ENCODE measurements at regions not wholly inside any gene's neighbourhood (a gene's known extent, or its start where the extent isn't known, plus 50 kb on each side); places are given as distances from the start of the nearest gene placed in this dataset.
A peak's percentile ranks its signal among the peaks of the same experiment; 100 is the strongest.
"Not testable (repeated sequence)": the region's sequence is repeated elsewhere in the genome, so short reads cannot be mapped to it uniquely, and the experiment has no call there.

GRCh38 chr11:23212807-23213206, 352.5 kb upstream of the CCDC179 start:
- no peaks in the 10 kb centered on the region for H3K27me3 ChIP-seq (ENCODE audit: control insufficient read depth, insufficient read depth)
- intact Hi-C loops (cut with DNase I), result no loop called here
- no peak for DNase-seq
- no peak overlapping the region for H3K4me3 ChIP-seq (ENCODE audit: low read length)
- ATAC-seq, result no peak
- H3K4me1 ChIP-seq (ENCODE audit: control insufficient read depth, insufficient read depth, low read length), result no peaks in the 10 kb centered on the region
- H3K27ac ChIP-seq (ENCODE audit: low read length), result no peak overlapping the region
- WGBS, result 44% methylated on average over 1 of the region's 1 CpG
- H3K9me3 ChIP-seq (ENCODE audit: control insufficient read depth, low read length), result no peaks in the 10 kb centered on the region

- no peaks in the 10 kb centered on the region for H3K27me3 ChIP-seq (ENCODE audit: control insufficient read depth, insufficient read depth)
- DNase-seq (peak in 1 of 3 donors; percentile 20), ATAC-seq (no peak)
- intact Hi-C loops (cut with DNase I), result no loop called here
- no peaks in the 10 kb centered on the region for H3K4me1 ChIP-seq (ENCODE audit: control insufficient read depth, insufficient read depth, low read length)
- H3K27ac ChIP-seq (ENCODE audit: low read length), result no peak overlapping the region
- H3K9me3 ChIP-seq (ENCODE audit: control insufficient read depth, low read length), result no peaks in the 10 kb centered on the region
- H3K4me3 ChIP-seq (ENCODE audit: low read length), result no peak overlapping the region
- 89% methylated on average over 9 of the region's 9 CpGs for WGBS
Observed at GRCh38 chr11:23217072-23217471, 356.8 kb upstream of the CCDC179 start.

- 89% methylated on average over 3 of the region's 3 CpGs for WGBS
- H3K4me3 ChIP-seq (ENCODE audit: low read length); H3K27ac ChIP-seq (ENCODE audit: low read length); H3K9me3 ChIP-seq (ENCODE audit: control insufficient read depth, low read length); ATAC-seq; H3K27me3 ChIP-seq (ENCODE audit: control insufficient read depth, insufficient read depth); H3K4me1 ChIP-seq (ENCODE audit: control insufficient read depth, insufficient read depth, low read length); intact Hi-C loops (cut with DNase I); DNase-seq: not testable (repeated sequence)
Observed at GRCh38 chr11:23220086-23220485, 359.8 kb upstream of the CCDC179 start.

- intact Hi-C loops (cut with DNase I), result no loop called here
- Histone ChIP-seq H3K9me3 (ENCODE audit: control insufficient read depth, low read length) (no peaks in the 10 kb centered on the region), H3K27ac (ENCODE audit: low read length) (no peak overlapping the region), H3K27me3 (ENCODE audit: control insufficient read depth, insufficient read depth) (no peaks in the 10 kb centered on the region), H3K4me3 (ENCODE audit: low read length) (no peak overlapping the region), H3K4me1 (ENCODE audit: control insufficient read depth, insufficient read depth, low read length) (no peaks in the 10 kb centered on the region)
- DNase-seq (no peak), ATAC-seq (no peak)
Observed at GRCh38 chr11:23221366-23221765, 361.1 kb upstream of the CCDC179 start.

- Histone ChIP-seq H3K4me1 (ENCODE audit: control insufficient read depth, insufficient read depth, low read length) (no peaks in the 10 kb centered on the region), H3K9me3 (ENCODE audit: control insufficient read depth, low read length) (no peaks in the 10 kb centered on the region), H3K4me3 (ENCODE audit: low read length) (no peak overlapping the region), H3K27ac (ENCODE audit: low read length) (no peak overlapping the region), H3K27me3 (ENCODE audit: control insufficient read depth, insufficient read depth) (no peaks in the 10 kb centered on the region)
- intact Hi-C loops (cut with DNase I), result no loop called here
- WGBS, result 55% methylated on average over 5 of the region's 5 CpGs
- ATAC-seq (no peak), DNase-seq (no peak)
Observed at GRCh38 chr11:23226331-23227077, 366.2 kb upstream of the CCDC179 start.

- Histone ChIP-seq H3K4me3 (ENCODE audit: low read length) (no peak overlapping the region), H3K27ac (ENCODE audit: low read length) (no peak overlapping the region), H3K9me3 (ENCODE audit: control insufficient read depth, low read length) (no peaks in the 10 kb centered on the region), H3K27me3 (ENCODE audit: control insufficient read depth, insufficient read depth) (no peaks in the 10 kb centered on the region), H3K4me1 (ENCODE audit: control insufficient read depth, insufficient read depth, low read length) (no peaks in the 10 kb centered on the region)
- intact Hi-C loops (cut with DNase I), result no loop called here
- no peak for DNase-seq
- ATAC-seq, result no peak
- WGBS, result 28% methylated on average over 3 of the region's 3 CpGs
Observed at GRCh38 chr11:23227078-23227445, 366.8 kb upstream of the CCDC179 start.

- H3K4me3 ChIP-seq (ENCODE audit: low read length), result no peak overlapping the region
Observed at GRCh38 chr11:23232652-23233051, 372.4 kb upstream of the CCDC179 start.

GRCh38 chr11:23233075-23233474, 372.8 kb upstream of the CCDC179 start:
- Histone ChIP-seq H3K27me3 (ENCODE audit: control insufficient read depth, insufficient read depth) (no peaks in the 10 kb centered on the region), H3K4me3 (ENCODE audit: low read length) (no peak overlapping the region), H3K9me3 (ENCODE audit: control insufficient read depth, low read length) (no peaks in the 10 kb centered on the region), H3K4me1 (ENCODE audit: control insufficient read depth, insufficient read depth, low read length) (no peaks in the 10 kb centered on the region), H3K27ac (ENCODE audit: low read length) (no peak overlapping the region)
- ATAC-seq, result no peak
- intact Hi-C loops (cut with DNase I), result no loop called here
- WGBS, result 63% methylated on average over 3 of the region's 3 CpGs
- DNase-seq, result no peak

More at GRCh38 chr11:23232652-23233051, 372.4 kb upstream of the CCDC179 start:
- DNase-seq (no peak), ATAC-seq (no peak)
- Histone ChIP-seq H3K27me3 (ENCODE audit: control insufficient read depth, insufficient read depth) (no peaks in the 10 kb centered on the region), H3K27ac (ENCODE audit: low read length) (no peak overlapping the region), H3K9me3 (ENCODE audit: control insufficient read depth, low read length) (no peaks in the 10 kb centered on the region), H3K4me1 (ENCODE audit: control insufficient read depth, insufficient read depth, low read length) (no peaks in the 10 kb centered on the region)
- intact Hi-C loops (cut with DNase I), result no loop called here

GRCh38 chr11:23236826-23237555, 376.7 kb upstream of the CCDC179 start:
- no peaks in the 10 kb centered on the region for H3K27me3 ChIP-seq (ENCODE audit: control insufficient read depth, insufficient read depth)
- no peak overlapping the region for H3K4me3 ChIP-seq (ENCODE audit: low read length)
- ATAC-seq, result no peak
- no peaks in the 10 kb centered on the region for H3K4me1 ChIP-seq (ENCODE audit: control insufficient read depth, insufficient read depth, low read length)
- no peak for DNase-seq
- WGBS, result 60% methylated on average over 2 of the region's 2 CpGs
- intact Hi-C loops (cut with DNase I), result no loop called here
- no peak overlapping the region for H3K27ac ChIP-seq (ENCODE audit: low read length)
- H3K9me3 ChIP-seq (ENCODE audit: control insufficient read depth, low read length), result no peaks in the 10 kb centered on the region

GRCh38 chr11:23252426-23252825, 392.2 kb upstream of the CCDC179 start:
- ATAC-seq (no peak), DNase-seq (no peak)
- no peak overlapping the region for H3K4me3 ChIP-seq (ENCODE audit: low read length)
- intact Hi-C loops (cut with DNase I), result no loop called here
- H3K9me3 ChIP-seq (ENCODE audit: control insufficient read depth, low read length), result no peaks in the 10 kb centered on the region
- H3K4me1 ChIP-seq (ENCODE audit: control insufficient read depth, insufficient read depth, low read length), result no peaks in the 10 kb centered on the region
- 67% methylated on average over 1 of the region's 1 CpG for WGBS
- no peak overlapping the region for H3K27ac ChIP-seq (ENCODE audit: low read length)
- no peaks in the 10 kb centered on the region for H3K27me3 ChIP-seq (ENCODE audit: control insufficient read depth, insufficient read depth)

- no peak overlapping the region for H3K4me3 ChIP-seq (ENCODE audit: low read length)
- H3K4me1 ChIP-seq (ENCODE audit: control insufficient read depth, insufficient read depth, low read length), result no peaks in the 10 kb centered on the region
- no peaks in the 10 kb centered on the region for H3K9me3 ChIP-seq (ENCODE audit: control insufficient read depth, low read length)
- DNase-seq (no peak), ATAC-seq (no peak)
- H3K27me3 ChIP-seq (ENCODE audit: control insufficient read depth, insufficient read depth), result no peaks in the 10 kb centered on the region
- intact Hi-C loops (cut with DNase I), result no loop called here
- H3K27ac ChIP-seq (ENCODE audit: low read length), result no peak overlapping the region
Observed at GRCh38 chr11:23257088-23257487, 396.8 kb upstream of the CCDC179 start.

Data from right cardiac atrium (tissue), 5 donors.